Activated T-helper 9 cell treated with anti-CD3 and anti-CD28 coated beads, Interleukin-2, amount 50 U/mL, for 16 hours (primary cell): ENCODE measurements at regions not wholly inside any gene's neighbourhood (a gene's known extent, or its start where the extent isn't known, plus 50 kb on each side); places are given as distances from the start of the nearest gene placed in this dataset.

Source experiments
- DNase-seq: peaks from one replicate; pipeline ENCODE4 v3.0.0-alpha.2; 2020; ENCODE audit warnings: low read depth

DNA sequence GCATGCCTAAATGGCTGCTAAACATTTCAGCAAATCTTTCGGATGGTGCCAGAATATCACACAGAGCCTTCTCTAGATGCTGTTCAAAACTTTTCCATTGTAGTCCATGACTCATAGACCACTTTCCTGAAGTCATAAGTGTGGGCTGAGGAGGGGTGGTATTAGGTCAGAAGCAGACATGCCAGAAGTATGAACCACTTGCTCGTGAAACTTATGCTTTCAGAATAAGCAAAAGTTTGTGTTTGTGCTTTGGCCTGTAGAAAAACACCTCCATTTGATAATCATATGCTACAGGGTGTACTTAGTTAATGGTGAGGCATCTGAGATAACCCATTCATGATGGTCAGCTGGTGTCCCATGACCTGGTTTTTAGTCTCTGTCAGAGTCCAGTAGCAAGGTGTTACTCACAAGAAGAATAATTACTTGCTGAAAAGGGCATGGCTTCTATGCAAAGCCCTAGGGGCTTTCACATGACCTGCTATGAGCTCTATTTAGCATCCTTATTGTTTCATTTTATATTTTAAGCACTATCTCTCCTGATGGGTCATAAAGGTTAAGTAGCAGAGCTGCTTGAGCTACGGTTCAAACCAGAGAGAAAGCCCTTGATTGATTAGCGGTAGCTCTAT lies 183.1 kb upstream of the IVNS1ABP start:
- no peak for DNase-seq

DNA sequence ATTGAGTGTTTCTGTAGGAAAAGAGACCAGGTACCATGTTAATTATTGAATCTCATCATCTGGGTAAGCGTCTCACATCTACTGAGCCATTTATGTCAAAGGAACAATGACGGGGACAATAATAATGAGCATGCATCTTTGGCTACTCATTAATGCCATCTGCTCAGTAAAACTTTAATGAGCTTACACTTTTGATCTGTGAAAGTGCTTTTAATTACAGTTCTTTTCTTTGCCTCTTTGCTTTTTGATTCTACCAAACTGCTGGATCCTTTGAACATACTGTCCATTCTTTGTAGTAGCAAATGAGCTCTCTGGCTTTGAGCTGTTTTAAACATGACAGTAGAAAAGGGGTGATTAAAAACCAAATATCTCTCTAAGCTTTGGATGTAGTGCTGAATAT lies 181.2 kb upstream of the IVNS1ABP start:
- no peak for DNase-seq

DNA sequence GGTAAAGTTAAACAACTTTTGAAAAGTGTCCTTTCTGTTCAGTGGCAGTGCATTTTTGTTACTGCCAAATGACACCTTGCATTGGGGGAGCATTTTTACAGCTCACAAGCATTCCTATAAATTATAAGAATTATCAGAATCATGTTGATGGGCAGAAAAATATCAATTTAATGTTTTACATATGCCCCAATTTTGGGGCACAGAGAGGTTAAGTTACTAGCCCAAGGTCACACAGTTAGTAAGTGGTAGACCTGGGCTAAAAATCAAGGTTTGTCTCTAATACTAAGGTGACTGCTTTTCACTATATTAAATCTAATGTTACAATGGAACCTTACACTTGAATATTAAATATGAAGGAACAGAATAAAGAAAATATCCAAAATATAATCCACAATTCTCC lies 180.1 kb upstream of the IVNS1ABP start:
- DNase-seq = no peak

DNA sequence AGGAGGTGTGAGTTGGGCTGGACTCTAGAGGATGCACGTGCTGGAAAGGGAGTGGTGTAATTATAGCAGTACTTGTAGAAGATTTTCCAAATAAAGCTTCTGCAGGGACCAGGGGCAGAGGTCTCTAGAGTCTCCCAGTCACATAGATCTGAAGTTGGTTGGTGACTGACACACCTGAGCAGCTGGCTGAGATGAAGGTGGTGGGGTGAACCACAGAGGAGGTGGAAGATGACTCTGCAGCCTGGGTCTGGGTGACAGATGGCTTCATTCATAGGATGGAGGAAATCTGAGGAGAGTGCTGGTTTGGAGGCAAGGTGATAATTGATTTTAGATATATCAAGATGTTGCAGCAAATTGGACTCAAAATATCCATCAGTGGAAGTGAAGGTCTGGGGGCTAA lies 178.9 kb upstream of the IVNS1ABP start:
- DNase-seq = no peak

- DNase-seq = no peak
These were observed 178.0 kb upstream of the IVNS1ABP start for GRCh38 chr1:185495007-185495406.

GRCh38 chr1:185492089-185492825 lies 175.2 kb upstream of the IVNS1ABP start:
- DNase-seq = no peak

- no peak for DNase-seq
These were observed 174.6 kb upstream of the IVNS1ABP start for GRCh38 chr1:185491604-185492003.

- DNase-seq = no peak
These were observed 173.9 kb upstream of the IVNS1ABP start for GRCh38 chr1:185490924-185491323.

DNA sequence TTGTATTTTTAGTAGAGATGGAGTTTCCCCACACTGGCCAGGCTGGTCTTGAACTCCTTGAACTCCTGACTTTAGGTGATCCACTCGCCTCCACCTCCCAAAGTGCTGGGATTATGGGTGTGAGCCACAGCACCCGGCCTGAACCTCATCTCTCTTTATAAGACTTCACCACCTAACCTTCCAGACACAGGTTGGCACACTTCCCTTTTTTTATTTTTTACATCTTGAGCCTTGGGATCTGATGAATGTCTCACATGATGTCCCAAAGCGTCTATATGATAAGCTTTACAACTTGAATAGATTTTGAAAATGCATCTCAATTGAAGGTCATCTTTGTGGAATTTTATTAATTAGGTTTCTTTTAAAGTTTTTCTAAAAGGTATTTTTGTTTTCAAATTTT lies 172.4 kb upstream of the IVNS1ABP start:
- no peak for DNase-seq

GRCh38 chr1:185488808-185489207 lies 171.8 kb upstream of the IVNS1ABP start:
- DNase-seq = no peak

- no peak for DNase-seq
These were observed 170.9 kb upstream of the IVNS1ABP start for GRCh38 chr1:185487936-185488335.

GRCh38 chr1:185487026-185487425 lies 170.0 kb upstream of the IVNS1ABP start:
- no peak for DNase-seq

DNA sequence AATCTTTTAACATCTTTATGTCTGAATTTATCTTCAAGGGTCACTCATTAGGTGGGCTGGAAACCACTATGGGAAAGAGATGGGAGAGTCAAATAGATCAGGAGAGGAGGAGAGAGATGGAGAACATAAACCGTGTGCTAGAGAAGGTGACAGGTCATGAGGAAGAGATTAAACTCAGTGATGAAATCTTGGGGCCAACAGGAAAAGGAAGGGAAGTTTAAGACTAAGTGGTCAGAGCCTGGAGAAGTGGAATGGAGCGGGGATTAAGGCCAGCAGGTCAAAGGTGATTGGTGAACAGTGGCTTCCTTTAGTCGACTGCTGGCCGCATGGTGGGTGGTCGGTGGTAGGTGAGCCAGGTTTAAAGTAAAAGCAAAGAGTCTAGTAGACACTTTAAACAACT lies 169.3 kb upstream of the IVNS1ABP start:
- DNase-seq = no peak

- DNase-seq = no peak
These were observed 166.8 kb upstream of the IVNS1ABP start for GRCh38 chr1:185483664-185484450.

- DNase-seq = no peak
These were observed 166.2 kb upstream of the IVNS1ABP start for GRCh38 chr1:185483217-185483616.

DNA sequence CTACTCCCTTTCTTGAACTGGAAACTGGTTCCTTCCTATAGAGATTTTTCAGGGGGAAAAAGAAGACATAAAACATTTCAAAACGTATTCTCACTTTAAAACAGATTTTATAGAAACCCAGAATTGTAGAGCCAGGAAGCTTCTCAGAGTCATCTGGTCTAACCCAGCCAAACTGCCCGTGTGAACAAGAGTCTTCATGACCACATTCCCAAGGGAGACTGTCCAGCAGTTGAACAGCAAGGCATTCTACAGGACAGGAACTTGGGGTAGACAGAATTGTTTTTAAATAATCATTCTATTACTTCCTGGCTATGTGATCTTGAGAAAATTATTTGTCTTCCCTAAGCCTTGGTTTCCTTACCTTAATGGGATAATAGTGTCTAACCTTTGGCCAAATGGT lies 163.5 kb upstream of the IVNS1ABP start:
- DNase-seq = no peak

- no peak for DNase-seq
These were observed 162.8 kb upstream of the IVNS1ABP start for GRCh38 chr1:185479796-185480195.

- no peak for DNase-seq
These were observed 161.8 kb upstream of the IVNS1ABP start for GRCh38 chr1:185478877-185479276.

- no peak for DNase-seq
These were observed 160.9 kb upstream of the IVNS1ABP start for GRCh38 chr1:185477638-185478580.

DNA sequence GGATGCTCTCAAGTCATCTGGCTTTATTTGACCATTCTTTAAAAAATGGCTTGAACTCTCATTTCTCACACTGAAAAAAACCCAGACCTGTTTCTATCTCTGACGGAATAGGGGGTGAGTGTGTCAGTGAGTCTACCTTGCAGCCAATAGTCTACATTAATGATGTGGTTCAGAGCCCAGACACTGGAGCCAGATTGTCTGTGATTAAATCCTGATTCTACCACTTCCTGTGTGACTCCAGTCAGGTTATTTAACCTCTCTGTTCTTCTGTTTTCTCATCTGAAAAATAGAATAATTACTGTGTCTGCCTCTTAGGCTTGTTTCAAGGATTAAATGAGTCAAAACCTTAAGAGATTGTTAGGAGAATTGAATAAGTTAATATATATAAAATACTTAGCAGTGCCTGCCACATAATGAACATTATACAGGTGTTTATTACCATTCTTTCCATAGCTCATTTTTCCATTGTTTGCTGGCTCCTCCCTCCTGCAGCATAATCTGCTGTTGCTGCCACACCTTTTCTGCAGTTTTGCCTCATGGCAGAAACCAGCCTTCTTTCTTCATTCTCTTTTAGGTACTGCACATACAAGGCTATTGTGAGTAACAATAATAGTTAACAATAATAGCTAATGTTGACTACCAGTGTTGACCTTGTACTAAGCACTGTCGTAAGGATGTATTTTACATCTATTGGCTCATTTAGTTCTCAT lies 157.6 kb upstream of the IVNS1ABP start:
- no peak for DNase-seq

DNA sequence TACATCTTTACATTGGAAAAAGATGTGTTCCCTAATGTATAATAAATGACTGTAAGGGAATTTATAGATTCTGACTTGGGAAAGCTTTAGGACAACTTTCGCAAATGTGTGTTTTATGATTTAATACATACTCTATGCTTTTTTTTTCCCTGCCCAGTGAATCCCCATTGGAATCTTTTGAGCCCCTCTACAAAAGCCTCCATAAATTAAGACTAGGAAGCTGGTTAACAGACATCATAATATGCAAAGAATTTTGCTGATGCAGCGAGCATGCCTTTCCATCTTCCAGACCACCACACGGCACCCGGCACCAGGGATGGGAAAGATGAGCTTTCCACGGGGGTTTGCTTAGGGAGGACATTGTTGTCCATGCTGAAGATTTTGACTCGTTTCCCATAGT lies 156.1 kb upstream of the IVNS1ABP start:
- no peak for DNase-seq
